AG20443 (cell line): ENCODE measurements at regions not wholly inside any gene's neighbourhood (a gene's known extent, or its start where the extent isn't known, plus 50 kb on each side); places are given as distances from the start of the nearest gene placed in this dataset.
"Not testable (repeated sequence)": the region's sequence is repeated elsewhere in the genome, so short reads cannot be mapped to it uniquely, and the experiment has no call there.

Experiments used
- DNase-seq: peaks from one replicate; pipeline ENCODE4 v3.0.0; 2012; ENCODE audit warnings: low spot score, mixed read lengths

GRCh38 chr16:55015181-55015913 is 84.7 kb downstream of the IRX5 start:
- DNase-seq = no peak

GRCh38 chr16:55016515-55016914 is 85.8 kb downstream of the IRX5 start:
- DNase-seq = no peak

GRCh38 chr16:55017321-55017720 is 86.7 kb downstream of the IRX5 start:
- no peak for DNase-seq

DNA sequence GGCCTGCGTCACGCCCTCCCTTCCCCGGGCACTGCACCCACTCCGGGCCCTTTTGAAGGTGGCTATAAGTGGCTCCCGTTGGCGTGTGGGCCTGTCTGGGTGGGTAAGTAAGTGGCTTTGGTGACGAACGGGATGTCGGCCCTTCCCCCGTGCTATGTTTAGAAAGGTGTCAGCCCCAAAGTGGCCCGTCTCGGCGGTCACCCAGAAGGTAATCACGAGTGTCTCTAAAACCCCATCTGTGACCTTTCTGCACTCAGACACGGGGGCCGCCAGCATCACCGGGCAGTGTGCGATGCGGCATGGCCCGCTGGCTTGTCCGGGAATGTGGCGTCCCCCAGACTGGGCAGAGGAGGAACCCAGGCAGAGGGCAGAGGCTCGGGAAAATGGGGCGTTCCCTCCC is 88.2 kb downstream of the IRX5 start:
- no peak for DNase-seq

DNA sequence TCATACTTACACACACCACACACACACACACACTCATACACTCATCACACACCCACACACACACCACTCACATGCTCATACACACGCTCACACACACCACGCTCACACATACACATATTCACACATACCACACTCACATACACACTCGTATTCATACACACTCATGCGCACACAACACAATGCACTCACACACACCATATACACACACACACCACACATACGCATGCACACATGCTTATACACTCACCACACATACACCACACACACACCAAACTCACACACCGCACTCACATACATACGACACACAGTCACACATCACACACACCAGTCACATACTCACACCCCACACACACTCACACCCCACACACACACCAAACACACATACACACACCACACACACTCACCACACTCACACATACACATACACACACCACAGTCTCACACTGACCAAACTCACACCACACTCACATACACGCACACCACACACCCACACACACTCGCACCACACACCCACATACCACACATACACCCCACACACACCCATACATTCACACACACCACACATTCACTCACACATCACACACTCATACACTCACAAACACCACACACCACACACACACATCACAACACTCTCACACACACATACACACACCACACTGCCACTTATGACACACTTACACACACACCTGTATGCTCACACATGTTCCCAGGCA is 88.9 kb downstream of the IRX5 start:
- no peak for DNase-seq

- DNase-seq = peak; percentile 45
Observed at GRCh38 chr16:55021595-55022475, 91.2 kb downstream of the IRX5 start.

DNA sequence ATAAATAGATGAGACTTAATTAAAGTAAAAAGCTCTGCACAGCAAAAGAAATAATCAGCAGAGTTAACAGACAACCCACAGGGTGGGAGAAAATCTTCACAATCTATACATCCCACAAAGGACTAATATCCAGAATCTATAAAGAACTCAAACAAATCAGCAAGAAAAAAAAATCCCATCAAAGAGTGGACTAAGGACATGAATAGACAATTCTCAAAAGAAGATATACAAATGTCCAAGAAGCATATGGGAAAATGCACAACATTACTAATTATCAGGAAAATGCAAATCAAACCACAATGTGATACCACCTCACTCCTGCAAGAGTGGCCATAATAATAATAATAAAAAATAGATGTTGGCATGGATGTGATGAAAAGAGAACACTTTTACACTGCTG is 96.6 kb downstream of the IRX5 start:
- DNase-seq = not testable (repeated sequence)

- no peak for DNase-seq
Observed at GRCh38 chr16:55029509-55029908, 98.8 kb downstream of the IRX5 start.

DNA sequence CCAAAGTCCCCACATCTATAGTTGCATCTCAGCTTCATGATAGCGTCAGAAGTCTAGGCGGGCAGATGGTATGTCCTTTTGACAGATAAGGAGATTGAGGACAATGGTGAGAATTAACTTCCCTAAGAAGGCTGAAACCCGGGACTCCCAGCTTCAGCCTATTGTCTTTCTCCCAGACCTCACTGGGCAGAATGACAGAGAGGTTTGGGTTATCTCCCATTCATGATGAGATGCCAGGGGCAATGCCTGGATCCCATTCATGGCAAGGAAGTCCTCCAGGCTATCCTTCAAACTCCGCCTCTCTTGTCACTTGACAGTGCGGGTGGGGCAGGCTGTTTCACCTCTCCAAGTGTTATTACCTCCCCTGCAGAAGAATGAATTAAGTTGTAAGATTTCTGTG is 100.3 kb downstream of the IRX5 start:
- no peak for DNase-seq

DNA sequence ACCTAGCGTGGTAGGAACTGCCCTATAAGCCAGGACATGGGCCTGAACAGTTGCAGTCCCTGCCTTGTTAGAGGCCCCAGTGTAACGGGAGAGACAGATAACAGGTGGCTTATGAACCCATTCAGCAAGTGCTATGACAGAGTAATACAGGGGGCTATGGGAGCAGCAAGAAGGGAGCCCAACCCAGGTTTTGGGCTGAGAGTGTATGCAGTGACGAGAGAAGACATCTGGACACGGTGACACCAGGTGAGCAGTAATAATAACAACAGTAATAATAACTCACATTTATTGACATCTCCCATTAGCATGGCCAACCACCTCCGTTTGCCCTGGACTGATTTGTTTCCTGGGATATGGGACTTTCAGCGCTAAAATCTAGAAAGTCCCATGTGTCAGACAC is 100.8 kb downstream of the IRX5 start:
- DNase-seq = no peak

GRCh38 chr16:55033225-55034156 is 102.8 kb downstream of the IRX5 start:
- DNase-seq = no peak

GRCh38 chr16:55035029-55035428 is 104.4 kb downstream of the IRX5 start:
- no peak for DNase-seq

DNA sequence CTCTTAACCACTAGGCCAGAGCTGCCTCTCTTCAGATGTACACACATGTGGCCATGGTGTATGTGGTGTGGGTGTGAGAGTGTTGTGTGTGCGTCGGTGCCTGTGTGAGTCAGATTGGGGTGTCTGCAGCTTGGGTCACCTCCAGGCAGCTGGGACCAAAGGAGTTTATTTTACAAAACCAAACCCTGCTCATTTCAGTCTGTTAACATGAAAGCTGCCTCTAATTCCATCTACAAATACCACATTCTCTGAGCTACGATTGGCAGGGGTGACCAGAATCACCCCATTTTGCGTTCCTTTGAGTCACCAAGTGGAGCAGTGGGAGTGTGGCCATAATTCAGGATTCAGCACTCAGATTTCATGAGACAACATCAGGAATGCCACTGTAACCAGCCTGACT is 105.3 kb downstream of the IRX5 start:
- DNase-seq = peak; percentile 76

DNA sequence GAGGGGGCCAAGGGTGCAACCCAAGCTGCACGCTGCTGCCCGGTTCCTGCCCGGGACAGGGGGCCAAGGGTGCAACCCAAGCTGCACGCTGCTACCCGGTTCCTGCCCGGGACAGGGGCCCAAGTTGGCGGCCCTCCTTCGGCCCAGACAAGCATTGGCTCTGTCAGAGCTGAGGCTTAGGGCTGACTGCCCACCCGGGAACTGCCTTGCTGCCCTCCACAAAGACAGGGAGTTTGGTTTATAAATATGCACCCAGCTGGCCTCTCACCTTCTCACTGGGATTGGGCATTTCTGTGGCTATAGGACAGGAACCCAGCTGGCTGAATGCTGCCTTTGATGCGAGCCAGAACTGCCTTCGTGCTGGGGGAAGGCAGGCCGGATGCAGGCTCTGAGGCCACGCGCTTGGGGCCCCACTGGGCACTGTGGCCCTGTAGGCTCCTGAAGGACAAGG is 105.7 kb downstream of the IRX5 start:
- no peak for DNase-seq

DNA sequence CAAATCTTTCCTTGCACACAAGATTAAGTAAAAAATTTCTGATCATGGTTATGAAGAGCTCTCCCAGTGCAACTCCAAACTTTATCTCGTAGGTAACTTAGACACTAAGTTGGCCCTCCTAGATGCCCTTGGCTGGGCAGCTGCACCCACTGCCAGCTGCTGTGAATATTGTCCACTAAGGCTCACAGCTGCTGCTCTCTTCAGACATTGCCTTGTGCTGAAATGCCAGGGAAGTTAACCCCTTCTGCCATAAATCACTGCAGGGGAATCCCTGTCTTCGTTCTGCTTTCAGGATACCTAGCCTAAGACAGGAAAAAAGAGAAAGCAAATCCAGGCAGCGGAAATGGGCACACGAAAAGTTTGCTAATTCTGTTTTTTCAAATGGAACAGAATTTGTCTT is 106.4 kb downstream of the IRX5 start:
- DNase-seq = no peak

- DNase-seq = no peak
Observed at GRCh38 chr16:55037966-55038365, 107.3 kb downstream of the IRX5 start.

DNA sequence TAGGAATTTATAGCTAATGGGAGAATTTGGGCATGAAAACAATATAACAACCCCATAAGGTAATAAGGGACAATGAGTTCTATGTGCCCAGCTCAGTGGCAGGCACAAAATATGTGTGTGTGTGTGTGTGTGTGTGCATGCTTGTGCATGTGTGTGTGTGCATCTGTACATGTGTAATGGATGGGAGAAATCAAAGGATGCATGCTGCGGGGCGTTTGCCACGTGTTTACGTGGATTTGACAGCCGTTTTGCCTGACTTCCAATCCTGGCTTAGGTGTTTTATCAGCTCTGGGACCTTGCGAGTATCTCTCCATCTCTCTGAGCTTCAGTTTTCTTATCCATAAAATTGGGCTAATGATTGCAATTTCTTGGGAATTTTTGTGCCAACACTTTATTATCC is 108.4 kb downstream of the IRX5 start:
- no peak for DNase-seq

- no peak for DNase-seq
Observed at GRCh38 chr16:55039511-55039910, 108.8 kb downstream of the IRX5 start.

- DNase-seq = no peak
Observed at GRCh38 chr16:55039931-55040330, 109.3 kb downstream of the IRX5 start.

DNA sequence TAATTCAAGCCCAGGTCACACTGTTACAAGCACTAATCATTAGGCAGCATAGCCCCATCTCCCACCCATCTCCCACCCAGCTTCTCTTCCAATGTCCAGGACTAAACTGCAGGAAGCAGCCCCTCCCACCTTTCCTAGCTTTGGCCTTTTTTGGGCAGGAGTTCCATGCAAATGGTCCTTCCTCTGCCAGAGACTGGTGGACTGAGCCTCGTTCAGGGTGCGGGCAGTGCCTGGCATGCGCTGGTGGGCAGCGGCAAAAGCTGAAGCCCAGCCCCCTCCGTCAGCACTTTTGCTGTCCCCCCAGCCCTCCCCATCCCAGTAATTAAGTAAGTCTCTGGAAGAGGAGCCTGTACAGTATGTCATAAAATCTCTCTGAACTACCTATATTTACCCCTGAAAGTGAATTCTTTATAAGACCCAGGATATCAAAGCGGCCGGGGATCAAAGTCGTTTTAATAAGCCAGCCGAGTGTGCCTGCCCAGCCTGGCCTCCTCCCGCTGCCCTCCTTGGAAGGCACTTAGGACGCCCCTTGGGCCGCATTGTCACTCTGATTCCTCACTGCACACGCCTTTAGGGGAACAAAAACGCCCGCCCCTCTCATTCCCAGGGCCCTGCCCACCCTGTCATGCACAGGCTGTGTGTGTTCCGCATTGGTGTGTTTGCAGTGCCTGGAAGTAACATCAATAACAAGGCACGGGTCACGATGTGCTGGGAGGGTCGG is 109.9 kb downstream of the IRX5 start:
- no peak for DNase-seq
